Spleen (tissue), 11 donors: ENCODE measurements at regions not wholly inside any gene's neighbourhood (a gene's known extent, or its start where the extent isn't known, plus 50 kb on each side); places are given as distances from the start of the nearest gene placed in this dataset.

Experiments
- DNase-seq: peaks from one replicate; pipeline ENCODE4 v3.0.0-alpha.2; 2020
- H3K27ac ChIP-seq, 8 donors: fragments of 200-600 bp; sonication (generic) in 7 of 8; 1 replicate in 4 of 8; 2 replicates in 4 of 8; pipeline versions ENCODE4 v1.5.0 to v1.8.0; 2016 to 2021; ENCODE audit warnings: inconsistent platforms in 4 of 8, mild to moderate bottlenecking in 4 of 8, moderate library complexity in 1 of 8
- H3K27me3 ChIP-seq, 7 donors: fragments of 200-600 bp; sonication (generic) in 6 of 7; replicated peaks in 1 of 7; 1 replicate in 4 of 7; 2 replicates in 3 of 7; pipeline versions ENCODE4 v1.5.0 to v1.8.0; 2016 to 2021; ENCODE audit warnings: inconsistent platforms in 3 of 7, mild to moderate bottlenecking in 1 of 7
- H3K36me3 ChIP-seq, 6 donors: fragments of 200-600 bp; sonication (generic) in 5 of 6; 1 replicate in 4 of 6; 2 replicates in 2 of 6; pipeline versions ENCODE4 v1.5.0 to v1.8.0; 2016 to 2021; ENCODE audit warnings: inconsistent platforms in 2 of 6
- H3K4me1 ChIP-seq, 6 donors: fragments of 200-600 bp; sonication (generic) in 5 of 6; 1 replicate in 3 of 6; 2 replicates in 3 of 6; pipeline versions ENCODE4 v1.5.0 to v1.8.0; 2016 to 2021; ENCODE audit warnings: inconsistent platforms in 3 of 6
- H3K4me3 ChIP-seq, 8 donors: fragments of 200-600 bp; sonication (generic) in 7 of 8; 1 replicate in 4 of 8; 2 replicates in 4 of 8; pipeline versions ENCODE4 v1.5.0 to v1.8.0; 2016 to 2021; ENCODE audit warnings: inconsistent platforms in 4 of 8, mild to moderate bottlenecking in 4 of 8, moderate library complexity in 2 of 8
- H3K9me3 ChIP-seq, 8 donors: fragments of 200-600 bp; sonication (generic) in 7 of 8; 1 replicate in 4 of 8; 2 replicates in 4 of 8; pipeline versions ENCODE4 v1.5.0 to v1.8.0; 2016 to 2021; ENCODE audit warnings: inconsistent platforms in 4 of 8
- CTCF ChIP-seq, 11 experiments: fragments of 200-600 bp in 7 of 11; fragments of 450-650 bp in 4 of 11; sonication (generic) in 4 of 11; IDR thresholded peaks in 8 of 11; conservative IDR thresholded peaks in 3 of 11; 1 replicate in 7 of 11; 2 replicates in 4 of 11; pipeline versions ENCODE4 v1.4.0 to v1.8.0; 2016 to 2021; ENCODE audit warnings: antibody characterized with exemption in 11 of 11, inconsistent platforms in 4 of 11, mild to moderate bottlenecking in 1 of 11
- POLR2A ChIP-seq, 3 donors: fragments of 450-650 bp; IDR thresholded peaks; one replicate each; pipeline ENCODE4 v1.5.1; 2017; ENCODE audit warnings: antibody characterized with exemption in 3 of 3, mild to moderate bottlenecking in 1 of 3
- POLR2AphosphoS5 ChIP-seq, 3 donors: sonication (generic); formaldehyde crosslinking; IDR thresholded peaks; one replicate each; pipeline ENCODE4 v1.5.1; 2017; ENCODE audit warnings: antibody characterized with exemption in 3 of 3
- WGBS, 5 donors: extraction: QIAGEN DNeasy Blood & Tissue Kit in 3 of 5; methylation state at CpG; one replicate each; pipeline versions ENCODE4 v1.1.5 to v1.1.7; 2013 to 2018; 5-methylcytosine and 5-hydroxymethylcytosine counted together
- intact Hi-C: fragments of 100-400 bp; cut with DNase I; formaldehyde crosslinking; loops from one replicate; pipeline ENCODE4 v1.15.0; 2023; ENCODE audit warnings: low total_unique reads
- small RNA-seq, 4 donors: library from RNA; depleted of rRNA; stranded (forward); fragments of <200 nt; gene quantifications; one replicate each; pipeline ENCODE3, GENCODE V24; 2016
- donor health status: healthy with polysubstance abuse.
- donor health status: DM: no; HTN: no; CAD: no; lungs with moderate emphysema.
- donor health status: DM: no; HTN: no; CAD: no.
- donor health status: Bipolar disorder and iron deficiency.
- donor health status: healthy.
- donor health status: DM: no; HTN: no; CAD: no.
- donor health status: DM: yes; HTN: yes; CAD: no.

GRCh38 chr20:30985386-30985785, 272.1 kb upstream of the DEFB115 start:
- DNase-seq, result peak; percentile 30
- H3K9me3 ChIP-seq, result peaks cover 0 to 61% (median 25%) of the 10 kb centered on the region in 8 donors

More at GRCh38 chr20:30985386-30985785, 272.1 kb upstream of the DEFB115 start:
- TF ChIP-seq POLR2AphosphoS5 (IDR thresholded peaks at IDR 0.05) (no peak), CTCF (IDR thresholded peaks at IDR 0.05 in 8 of 11, conservative IDR thresholded peaks at IDR 0.05 in 3 of 11) (no peak), POLR2A (IDR thresholded peaks at IDR 0.05) (no peak)
- intact Hi-C loops, result no loop called here
- 90 to 96% (median 92%) methylated on average over 17 to 18 of the region's 18 CpGs for WGBS, 5 donors
- H3K4me1 ChIP-seq, result no peaks in the 10 kb centered on the region
- H3K36me3 ChIP-seq, result no peaks in the 10 kb centered on the region
- H3K4me3 ChIP-seq, result no peak overlapping the region
- no peak overlapping the region for H3K27ac ChIP-seq
- H3K27me3 ChIP-seq, result no peaks in the 10 kb centered on the region

Small RNA genes lying in the stretch of these regions (small RNA-seq; reads per million reads assigned to genes)
- 0 to 0.17 (median 0.03) reads per million in 4 donors for gene RNA5SP528
